MCF 10A (cell line): ENCODE measurements at regions not wholly inside any gene's neighbourhood (a gene's known extent, or its start where the extent isn't known, plus 50 kb on each side); places are given as distances from the start of the nearest gene placed in this dataset.
A peak's percentile ranks its signal among the peaks of the same experiment; 100 is the strongest.

ENCODE experiments used
- BruUV-seq: library from RNA; stranded (reverse); fragments of 400-500 nt; replicated peaks from 2 replicates; lab custom pipeline; 2021; lab: Mats Ljungman, UMichigan
- CTCF ChIA-PET: fragments of 300-600 bp; sonication (Branson Sonifier 250); formaldehyde crosslinking; extraction: SDS; loops from one replicate; lab custom pipeline; 2021; ENCODE audit warnings: antibody characterized with exemption, inconsistent platforms; lab: Yijun Ruan, JAX
- POLR2A ChIA-PET: fragments of 300-600, 350-650 bp; sonication (Branson Sonifier 250); formaldehyde crosslinking; extraction: SDS; loops from one replicate; lab custom pipeline; 2020; ENCODE audit warnings: antibody characterized with exemption, inconsistent platforms; lab: Yijun Ruan, JAX
- DNase-seq: peaks from one replicate; pipeline ENCODE4 v3.0.0-alpha.2; 2018; ENCODE audit not compliant: unreplicated experiment
- H3K27ac Mint-ChIP-seq: one replicate; pipeline ENCODE4 v1.8.0; 2022; ENCODE audit warnings: mild to moderate bottlenecking, low read depth, mixed read lengths; ENCODE audit not compliant: unreplicated experiment
- H3K27me3 Mint-ChIP-seq: one replicate; pipeline ENCODE4 v1.8.0; 2022; ENCODE audit warnings: mixed read lengths; ENCODE audit not compliant: insufficient read depth, unreplicated experiment
- H3K36me3 Mint-ChIP-seq: one replicate; pipeline ENCODE4 v1.8.0; 2022; ENCODE audit warnings: mild to moderate bottlenecking, moderate library complexity, mixed read lengths; ENCODE audit not compliant: insufficient read depth, unreplicated experiment
- H3K4me1 Mint-ChIP-seq: one replicate; pipeline ENCODE4 v1.8.0; 2022; ENCODE audit warnings: mixed read lengths; ENCODE audit not compliant: insufficient read depth, unreplicated experiment
- H3K4me3 Mint-ChIP-seq: one replicate; pipeline ENCODE4 v1.8.0; 2022; ENCODE audit warnings: mild to moderate bottlenecking, moderate library complexity, mixed read lengths; ENCODE audit not compliant: unreplicated experiment
- H3K9me3 Mint-ChIP-seq: one replicate; pipeline ENCODE4 v1.8.0; 2022; ENCODE audit warnings: mixed read lengths; ENCODE audit not compliant: unreplicated experiment
- CTCF ChIP-seq: fragments of 200-600 bp; IDR thresholded peaks from one replicate; pipeline ENCODE4 v1.8.0; 2022; ENCODE audit warnings: antibody characterized with exemption, mild to moderate bottlenecking; ENCODE audit not compliant: unreplicated experiment
- intact Hi-C: fragments of 100-400 bp; cut with micrococcal nuclease; formaldehyde crosslinking; loops from 2 replicates; pipeline ENCODE4 v1.14.1; 2022

- Mint-ChIP-seq H3K27me3 (no peaks in the 10 kb centered on the region), H3K27ac (no peak overlapping the region), H3K4me1 (no peaks in the 10 kb centered on the region), H3K9me3 (no peaks in the 10 kb centered on the region), H3K36me3 (no peaks in the 10 kb centered on the region), H3K4me3 (no peak overlapping the region)
- ChIA-PET CTCF (interaction anchor here (3.4 kb wide), 1 partner anchor 9 kb away, joined by 24 read pairs; no protein-coding TSS in a partner anchor), POLR2A (no interaction called here)
- TF ChIP-seq CTCF = no peak
- intact Hi-C loops = no loop called here
- no peak for DNase-seq
- BruUV-seq = no TSS peak
These were observed 87.6 kb upstream of the SOD1 start for GRCh38 chr21:31571879-31572278.

GRCh38 chr21:31570824-31571566 lies 88.5 kb upstream of the SOD1 start:
- POLR2A ChIA-PET = no interaction called here
- no TSS peak for BruUV-seq
- intact Hi-C loops = no loop called here
- Mint-ChIP-seq H3K4me1 (no peaks in the 10 kb centered on the region), H3K27ac (no peak overlapping the region), H3K4me3 (no peak overlapping the region), H3K36me3 (no peaks in the 10 kb centered on the region), H3K9me3 (no peaks in the 10 kb centered on the region), H3K27me3 (no peaks in the 10 kb centered on the region)
- no peak for TF ChIP-seq CTCF
- no peak for DNase-seq
- CTCF ChIA-PET = interaction anchor here (0.5 to 3.4 kb wide), 5 partner anchors 10 to 182 kb away, joined by 3 to 24 read pairs (median 3); no protein-coding TSS in a partner anchor

DNA sequence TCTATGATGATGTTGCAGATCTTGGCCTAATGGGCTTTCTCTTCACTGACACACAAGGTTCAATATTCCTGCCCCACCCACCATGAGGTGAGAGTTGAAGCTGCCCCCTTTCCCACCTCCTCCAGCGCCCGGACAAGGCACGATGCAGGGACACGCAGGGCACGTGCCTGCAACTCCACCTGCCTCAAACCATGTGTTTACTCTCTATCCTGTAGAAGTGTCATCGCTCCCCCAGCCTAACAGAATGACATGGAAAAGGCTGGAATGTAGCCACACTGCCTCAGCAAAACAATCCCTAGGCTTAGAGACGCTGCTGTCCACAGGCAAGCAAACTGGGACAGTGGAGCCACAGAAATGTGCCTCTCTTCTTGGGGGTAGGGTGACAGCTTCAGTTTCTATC lies 92.9 kb upstream of the SOD1 start:
- no peak for TF ChIP-seq CTCF
- Mint-ChIP-seq H3K9me3 (no peaks in the 10 kb centered on the region), H3K36me3 (no peaks in the 10 kb centered on the region), H3K27me3 (no peaks in the 10 kb centered on the region), H3K4me3 (no peak overlapping the region), H3K27ac (no peak overlapping the region), H3K4me1 (no peaks in the 10 kb centered on the region)
- intact Hi-C loops = no loop called here
- BruUV-seq = no TSS peak
- POLR2A ChIA-PET = interaction anchor here (0.7 kb wide), 1 partner anchor 130 kb away, joined by 3 read pairs; no protein-coding TSS in a partner anchor
- CTCF ChIA-PET = interaction anchor here (0.5 to 1.3 kb wide), 2 partner anchors 14 to 351 kb away, joined by 5 to 6 read pairs; no protein-coding TSS in a partner anchor
- DNase-seq = no peak

DNA sequence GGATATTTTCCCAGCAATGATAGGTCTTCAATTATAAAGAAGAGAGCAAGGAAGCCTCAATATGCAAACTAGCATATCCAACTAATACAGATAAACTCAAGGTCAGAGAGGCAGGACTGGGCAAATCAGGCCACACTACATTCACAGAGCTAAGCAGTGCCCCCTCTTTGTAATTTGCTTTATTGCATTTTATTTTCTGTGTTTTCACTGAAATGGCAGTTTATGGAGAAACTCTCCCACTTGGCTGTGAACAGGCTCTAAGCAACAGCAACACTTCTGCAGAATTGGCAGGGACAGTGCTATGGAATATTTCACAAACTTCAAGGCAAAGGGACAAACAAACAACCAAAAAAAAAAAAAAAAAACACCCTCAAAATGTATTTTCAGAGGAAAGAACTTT lies 93.4 kb upstream of the SOD1 start:
- H3K4me1 Mint-ChIP-seq = no peaks in the 10 kb centered on the region
- intact Hi-C loops = no loop called here
- peak; percentile 11 for TF ChIP-seq CTCF
- no peak overlapping the region for H3K27ac Mint-ChIP-seq
- no peak overlapping the region for H3K4me3 Mint-ChIP-seq
- ChIA-PET CTCF (interaction anchor here (0.5 to 1.3 kb wide), 2 partner anchors 14 to 350 kb away, joined by 5 to 6 read pairs; no protein-coding TSS in a partner anchor), POLR2A (interaction anchor here (0.7 kb wide), 1 partner anchor 130 kb away, joined by 3 read pairs; no protein-coding TSS in a partner anchor)
- DNase-seq = no peak
- no TSS peak for BruUV-seq
- H3K36me3 Mint-ChIP-seq = no peaks in the 10 kb centered on the region
- H3K27me3 Mint-ChIP-seq = no peaks in the 10 kb centered on the region
- no peaks in the 10 kb centered on the region for H3K9me3 Mint-ChIP-seq
